WTC11 (cell line): ENCODE measurements at regions not wholly inside any gene's neighbourhood (a gene's known extent, or its start where the extent isn't known, plus 50 kb on each side); places are given as distances from the start of the nearest gene placed in this dataset.
A peak's percentile ranks its signal among the peaks of the same experiment; 100 is the strongest.

Experiments used
- ATAC-seq: fragments of 200-7000 bp; cut with Tn5 transposase; 2 replicates; pipeline ENCODE4 v1.10.0; 2021; ENCODE audit warnings: mild to moderate bottlenecking, moderate library complexity
- CTCF ChIA-PET: fragments of 300-600 bp; sonication (Branson Sonifier 250); formaldehyde crosslinking; loops from one replicate; lab custom pipeline; 2021; ENCODE audit warnings: antibody characterized with exemption; lab: Charles Lee
- POLR2A ChIA-PET: fragments of 350-600 bp; sonication (Branson Sonifier 250); formaldehyde crosslinking; loops from one replicate; lab custom pipeline; 2021; ENCODE audit warnings: antibody characterized with exemption; lab: Charles Lee
- DNase-seq: peaks from one replicate; pipeline ENCODE4 v3.0.0; 2021; ENCODE audit warnings: low spot score
- H3K27ac Mint-ChIP-seq: 2 replicates; pipeline ENCODE4 v1.8.0; 2021; ENCODE audit warnings: mixed read lengths
- H3K27me3 Mint-ChIP-seq: 2 replicates; pipeline ENCODE4 v1.8.0; 2021; ENCODE audit warnings: low read depth, mild to moderate bottlenecking, moderate library complexity, mixed read lengths
- H3K36me3 Mint-ChIP-seq: 2 replicates; pipeline ENCODE4 v1.8.0; 2021; ENCODE audit warnings: mixed read lengths
- H3K4me1 Mint-ChIP-seq: 2 replicates; pipeline ENCODE4 v1.8.0; 2022; ENCODE audit warnings: mixed read lengths
- H3K4me3 Mint-ChIP-seq: 2 replicates; pipeline ENCODE4 v1.8.0; 2021; ENCODE audit warnings: mild to moderate bottlenecking, moderate library complexity, mixed read lengths
- H3K9me3 Mint-ChIP-seq: 2 replicates; pipeline ENCODE4 v1.8.0; 2021; ENCODE audit warnings: mixed read lengths
- FOXK1 ChIP-seq: sonication (generic); formaldehyde crosslinking; IDR thresholded peaks from 2 replicates; pipeline ENCODE4 v1.8.0; 2022; ENCODE audit warnings: mild to moderate bottlenecking, moderate library complexity, missing genetic modification reagents
- GTF2I ChIP-seq: fragments of 250-450 bp; sonication (Bioruptor Pico); conservative IDR thresholded peaks from 2 replicates; pipeline ENCODE4 v1.4.0; 2021; ENCODE audit warnings: mild to moderate bottlenecking
- NFYB ChIP-seq: sonication (generic); formaldehyde crosslinking; conservative IDR thresholded peaks from 2 replicates; pipeline ENCODE4 v1.8.0; 2022; ENCODE audit warnings: low read depth, missing genetic modification reagents
- NR2C2 ChIP-seq: sonication (generic); formaldehyde crosslinking; IDR thresholded peaks from 2 replicates; pipeline ENCODE4 v1.8.0; 2022; ENCODE audit warnings: mild to moderate bottlenecking, missing genetic modification reagents
- PRRX2 ChIP-seq: fragments of 250-450 bp; sonication (Bioruptor Pico); IDR thresholded peaks from 2 replicates; pipeline ENCODE4 v1.8.0; 2021; ENCODE audit warnings: mild to moderate bottlenecking
- SMAD3 ChIP-seq: sonication (generic); formaldehyde crosslinking; IDR thresholded peaks from 2 replicates; pipeline ENCODE4 v1.8.0; 2022; ENCODE audit warnings: missing genetic modification reagents, mild to moderate bottlenecking, borderline replicate concordance
- TCF7 ChIP-seq: sonication (generic); formaldehyde crosslinking; IDR thresholded peaks from 2 replicates; pipeline ENCODE4 v1.8.0; 2022; ENCODE audit warnings: mild to moderate bottlenecking, low read depth, missing genetic modification reagents, moderate library complexity
- TF ChIP-seq, protein P1 (sequence below): sonication (generic); formaldehyde crosslinking; IDR thresholded peaks from 2 replicates; pipeline ENCODE4 v1.8.0; 2022; ENCODE audit warnings: missing genetic modification reagents
- TF ChIP-seq, protein P2 (sequence below): sonication (generic); formaldehyde crosslinking; IDR thresholded peaks from 2 replicates; pipeline ENCODE4 v1.8.1; 2023; ENCODE audit warnings: mild to moderate bottlenecking, missing genetic modification reagents
- TF ChIP-seq, protein P3 (sequence below): fragments of 200-600 bp; IDR thresholded peaks from 2 replicates; pipeline ENCODE4 v1.8.0; 2022; ENCODE audit warnings: antibody characterized with exemption
- TF ChIP-seq, protein P4 (sequence below): fragments of 250-450 bp; sonication (Bioruptor Pico); IDR thresholded peaks from 2 replicates; pipeline ENCODE4 v2.1.2; 2022; ENCODE audit warnings: mild to moderate bottlenecking, moderate library complexity

DNA sequence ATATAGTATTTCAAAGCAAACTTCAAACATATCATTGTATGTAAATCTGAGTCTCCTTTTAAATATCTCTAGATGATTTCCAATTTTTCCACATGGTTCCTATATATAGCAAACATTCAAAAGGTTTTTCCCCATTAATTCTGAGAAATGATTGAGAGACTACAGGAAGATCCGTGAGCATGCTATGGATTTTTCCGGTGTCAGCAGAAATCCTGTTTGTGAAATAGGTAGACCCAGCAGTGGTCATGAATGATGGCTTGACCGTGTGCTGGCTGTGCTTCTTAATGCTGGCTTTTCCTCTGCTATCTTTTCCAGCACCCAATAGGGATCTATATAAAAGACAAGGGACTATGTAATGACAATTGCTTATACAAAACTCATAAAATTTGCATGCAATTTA is 485.3 kb downstream of the PSAT1 start (continued):
- TF ChIP-seq, protein P1, sequence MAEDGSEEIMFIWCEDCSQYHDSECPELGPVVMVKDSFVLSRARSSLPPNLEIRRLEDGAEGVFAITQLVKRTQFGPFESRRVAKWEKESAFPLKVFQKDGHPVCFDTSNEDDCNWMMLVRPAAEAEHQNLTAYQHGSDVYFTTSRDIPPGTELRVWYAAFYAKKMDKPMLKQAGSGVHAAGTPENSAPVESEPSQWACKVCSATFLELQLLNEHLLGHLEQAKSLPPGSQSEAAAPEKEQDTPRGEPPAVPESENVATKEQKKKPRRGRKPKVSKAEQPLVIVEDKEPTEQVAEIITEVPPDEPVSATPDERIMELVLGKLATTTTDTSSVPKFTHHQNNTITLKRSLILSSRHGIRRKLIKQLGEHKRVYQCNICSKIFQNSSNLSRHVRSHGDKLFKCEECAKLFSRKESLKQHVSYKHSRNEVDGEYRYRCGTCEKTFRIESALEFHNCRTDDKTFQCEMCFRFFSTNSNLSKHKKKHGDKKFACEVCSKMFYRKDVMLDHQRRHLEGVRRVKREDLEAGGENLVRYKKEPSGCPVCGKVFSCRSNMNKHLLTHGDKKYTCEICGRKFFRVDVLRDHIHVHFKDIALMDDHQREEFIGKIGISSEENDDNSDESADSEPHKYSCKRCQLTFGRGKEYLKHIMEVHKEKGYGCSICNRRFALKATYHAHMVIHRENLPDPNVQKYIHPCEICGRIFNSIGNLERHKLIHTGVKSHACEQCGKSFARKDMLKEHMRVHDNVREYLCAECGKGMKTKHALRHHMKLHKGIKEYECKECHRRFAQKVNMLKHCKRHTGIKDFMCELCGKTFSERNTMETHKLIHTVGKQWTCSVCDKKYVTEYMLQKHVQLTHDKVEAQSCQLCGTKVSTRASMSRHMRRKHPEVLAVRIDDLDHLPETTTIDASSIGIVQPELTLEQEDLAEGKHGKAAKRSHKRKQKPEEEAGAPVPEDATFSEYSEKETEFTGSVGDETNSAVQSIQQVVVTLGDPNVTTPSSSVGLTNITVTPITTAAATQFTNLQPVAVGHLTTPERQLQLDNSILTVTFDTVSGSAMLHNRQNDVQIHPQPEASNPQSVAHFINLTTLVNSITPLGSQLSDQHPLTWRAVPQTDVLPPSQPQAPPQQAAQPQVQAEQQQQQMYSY (CRISPR knock-in tag): no peak
- TF ChIP-seq PRRX2 (no peak), NFYB (no peak)

DNA sequence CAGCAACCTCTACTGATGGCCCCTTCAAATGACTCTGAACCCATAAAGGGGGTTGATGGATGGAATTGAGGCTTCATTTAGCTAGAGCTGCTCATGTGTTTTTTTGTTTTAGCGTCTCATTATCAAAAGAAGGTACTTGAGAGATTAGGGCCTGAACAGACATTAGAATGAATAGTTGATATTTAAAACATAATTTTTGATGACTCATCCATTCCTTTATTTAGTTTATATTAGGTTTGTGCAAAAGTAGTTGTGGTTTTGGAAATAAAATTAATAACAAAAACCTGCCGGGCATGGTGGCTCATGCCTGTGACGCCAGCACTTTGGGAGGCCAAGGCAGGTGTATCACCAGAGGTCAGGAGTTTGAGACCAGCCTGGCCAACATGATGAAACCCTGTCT is 485.9 kb downstream of the PSAT1 start:
- no peaks in the 10 kb centered on the region for H3K36me3 Mint-ChIP-seq
- H3K27ac Mint-ChIP-seq: no peak overlapping the region
- ChIA-PET POLR2A (no interaction called here), CTCF (no interaction called here)
- ATAC-seq: no peak
- no peaks in the 10 kb centered on the region for H3K27me3 Mint-ChIP-seq
- DNase-seq: no peak
- H3K9me3 Mint-ChIP-seq: no peaks in the 10 kb centered on the region
- TF ChIP-seq NR2C2 (CRISPR knock-in tag) (no peak), FOXK1 (CRISPR knock-in tag) (no peak), SMAD3 (CRISPR knock-in tag) (no peak), GTF2I (CRISPR knock-in tag) (no peak)
- TF ChIP-seq, protein P2, sequence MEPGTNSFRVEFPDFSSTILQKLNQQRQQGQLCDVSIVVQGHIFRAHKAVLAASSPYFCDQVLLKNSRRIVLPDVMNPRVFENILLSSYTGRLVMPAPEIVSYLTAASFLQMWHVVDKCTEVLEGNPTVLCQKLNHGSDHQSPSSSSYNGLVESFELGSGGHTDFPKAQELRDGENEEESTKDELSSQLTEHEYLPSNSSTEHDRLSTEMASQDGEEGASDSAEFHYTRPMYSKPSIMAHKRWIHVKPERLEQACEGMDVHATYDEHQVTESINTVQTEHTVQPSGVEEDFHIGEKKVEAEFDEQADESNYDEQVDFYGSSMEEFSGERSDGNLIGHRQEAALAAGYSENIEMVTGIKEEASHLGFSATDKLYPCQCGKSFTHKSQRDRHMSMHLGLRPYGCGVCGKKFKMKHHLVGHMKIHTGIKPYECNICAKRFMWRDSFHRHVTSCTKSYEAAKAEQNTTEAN: no peak
- H3K4me3 Mint-ChIP-seq: no peak overlapping the region
- peaks cover 30% of the 10 kb centered on the region for H3K4me1 Mint-ChIP-seq

DNA sequence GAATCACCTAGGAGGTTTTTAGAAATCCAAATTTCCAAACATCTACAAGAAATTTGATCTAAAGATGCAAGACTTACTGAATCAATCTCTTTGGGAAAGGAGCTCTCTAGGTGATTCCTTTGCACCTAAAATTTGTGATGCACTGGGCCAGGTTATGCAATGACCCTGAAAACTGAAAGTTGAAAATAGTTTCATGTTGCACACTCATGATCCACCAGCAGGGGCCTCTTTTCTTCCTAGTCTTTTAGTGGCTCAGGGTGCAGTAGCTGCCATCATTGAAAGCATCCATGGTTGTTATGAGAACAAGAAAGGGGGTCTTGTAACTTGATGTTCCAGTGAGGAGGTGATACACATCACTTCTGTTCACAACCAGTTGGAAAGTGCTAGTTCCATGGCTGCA is 486.8 kb downstream of the PSAT1 start:
- Mint-ChIP-seq H3K4me1 (peaks cover 21% of the 10 kb centered on the region), H3K36me3 (no peaks in the 10 kb centered on the region), H3K27ac (no peak overlapping the region), H3K4me3 (no peak overlapping the region), H3K27me3 (no peaks in the 10 kb centered on the region), H3K9me3 (peaks cover 3% of the 10 kb centered on the region)
- peak; percentile 73 for ATAC-seq
- ChIA-PET CTCF (interaction anchor here (0.6 kb wide), 1 partner anchor 52 kb away, joined by 3 read pairs; no protein-coding TSS in a partner anchor), POLR2A (no interaction called here)
- TF ChIP-seq, protein P3, sequence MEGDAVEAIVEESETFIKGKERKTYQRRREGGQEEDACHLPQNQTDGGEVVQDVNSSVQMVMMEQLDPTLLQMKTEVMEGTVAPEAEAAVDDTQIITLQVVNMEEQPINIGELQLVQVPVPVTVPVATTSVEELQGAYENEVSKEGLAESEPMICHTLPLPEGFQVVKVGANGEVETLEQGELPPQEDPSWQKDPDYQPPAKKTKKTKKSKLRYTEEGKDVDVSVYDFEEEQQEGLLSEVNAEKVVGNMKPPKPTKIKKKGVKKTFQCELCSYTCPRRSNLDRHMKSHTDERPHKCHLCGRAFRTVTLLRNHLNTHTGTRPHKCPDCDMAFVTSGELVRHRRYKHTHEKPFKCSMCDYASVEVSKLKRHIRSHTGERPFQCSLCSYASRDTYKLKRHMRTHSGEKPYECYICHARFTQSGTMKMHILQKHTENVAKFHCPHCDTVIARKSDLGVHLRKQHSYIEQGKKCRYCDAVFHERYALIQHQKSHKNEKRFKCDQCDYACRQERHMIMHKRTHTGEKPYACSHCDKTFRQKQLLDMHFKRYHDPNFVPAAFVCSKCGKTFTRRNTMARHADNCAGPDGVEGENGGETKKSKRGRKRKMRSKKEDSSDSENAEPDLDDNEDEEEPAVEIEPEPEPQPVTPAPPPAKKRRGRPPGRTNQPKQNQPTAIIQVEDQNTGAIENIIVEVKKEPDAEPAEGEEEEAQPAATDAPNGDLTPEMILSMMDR: 0 out of 2 replicates have a peak, but pooled peaks have one; percentile 14
- TF ChIP-seq, protein P4, sequence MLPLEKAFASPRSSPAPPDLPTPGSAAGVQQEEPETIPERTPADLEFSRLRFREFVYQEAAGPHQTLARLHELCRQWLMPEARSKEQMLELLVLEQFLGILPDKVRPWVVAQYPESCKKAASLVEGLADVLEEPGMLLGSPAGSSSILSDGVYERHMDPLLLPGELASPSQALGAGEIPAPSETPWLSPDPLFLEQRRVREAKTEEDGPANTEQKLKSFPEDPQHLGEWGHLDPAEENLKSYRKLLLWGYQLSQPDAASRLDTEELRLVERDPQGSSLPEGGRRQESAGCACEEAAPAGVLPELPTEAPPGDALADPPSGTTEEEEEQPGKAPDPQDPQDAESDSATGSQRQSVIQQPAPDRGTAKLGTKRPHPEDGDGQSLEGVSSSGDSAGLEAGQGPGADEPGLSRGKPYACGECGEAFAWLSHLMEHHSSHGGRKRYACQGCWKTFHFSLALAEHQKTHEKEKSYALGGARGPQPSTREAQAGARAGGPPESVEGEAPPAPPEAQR (CRISPR knock-in tag): no peak
- DNase-seq: no peak

DNA sequence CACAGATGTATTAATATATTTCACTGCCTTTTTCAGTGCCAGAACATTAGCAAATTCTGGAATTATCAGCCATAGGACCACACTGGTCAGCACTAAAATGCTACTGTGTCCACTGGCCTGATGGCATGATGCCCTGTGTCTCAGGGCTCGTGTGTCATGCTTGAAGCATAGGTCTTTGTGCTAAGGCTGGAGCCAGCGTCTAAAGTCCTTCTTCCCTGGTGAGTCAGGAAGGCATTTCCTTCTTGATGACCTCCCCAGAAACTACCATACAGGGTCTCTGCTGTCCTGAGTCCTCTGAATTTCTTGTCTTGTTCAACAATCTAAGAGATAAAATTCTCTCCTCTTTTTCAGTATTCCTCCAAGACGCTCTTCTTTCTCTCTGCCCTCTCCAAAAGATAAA is 489.9 kb downstream of the PSAT1 start:
- CTCF ChIA-PET: no interaction called here
- ATAC-seq: no peak
- peaks cover 15% of the 10 kb centered on the region for H3K9me3 Mint-ChIP-seq

More for the DNA sequence above, 489.9 kb downstream of the PSAT1 start:
- Mint-ChIP-seq H3K36me3 (no peaks in the 10 kb centered on the region), H3K4me3 (no peak overlapping the region), H3K27me3 (no peaks in the 10 kb centered on the region), H3K4me1 (peaks cover 5% of the 10 kb centered on the region; the same call in 1 of the 2 replicates), H3K27ac (no peak overlapping the region)
- TF ChIP-seq TCF7 (CRISPR knock-in tag) (no peak), SMAD3 (CRISPR knock-in tag) (no peak)
- POLR2A ChIA-PET: no interaction called here
- DNase-seq: no peak
